GM12892 (cell line): ENCODE measurements at regions not wholly inside any gene's neighbourhood (a gene's known extent, or its start where the extent isn't known, plus 50 kb on each side); places are given as distances from the start of the nearest gene placed in this dataset.

Source experiments
- POLR2A ChIP-seq: IDR thresholded peaks from 2 replicates; pipeline ENCODE4 v1.6.1; 2011; ENCODE audit warnings: low read depth, low read length, control low read depth
- TAF1 ChIP-seq: IDR thresholded peaks from 2 replicates; pipeline ENCODE4 v1.6.1; 2011; ENCODE audit warnings: low read depth, mild to moderate bottlenecking, control low read depth, low read length, borderline replicate concordance

- no peak for TF ChIP-seq POLR2A
- no peak for TF ChIP-seq TAF1
These were observed 62.0 kb downstream of the ENGASE start for GRCh38 chr17:79136596-79136995.
